ENCODE measurements at regions not wholly inside any gene's neighbourhood (a gene's known extent, or its start where the extent isn't known, plus 50 kb on each side); places are given as distances from the start of the nearest gene placed in this dataset.

DNA sequence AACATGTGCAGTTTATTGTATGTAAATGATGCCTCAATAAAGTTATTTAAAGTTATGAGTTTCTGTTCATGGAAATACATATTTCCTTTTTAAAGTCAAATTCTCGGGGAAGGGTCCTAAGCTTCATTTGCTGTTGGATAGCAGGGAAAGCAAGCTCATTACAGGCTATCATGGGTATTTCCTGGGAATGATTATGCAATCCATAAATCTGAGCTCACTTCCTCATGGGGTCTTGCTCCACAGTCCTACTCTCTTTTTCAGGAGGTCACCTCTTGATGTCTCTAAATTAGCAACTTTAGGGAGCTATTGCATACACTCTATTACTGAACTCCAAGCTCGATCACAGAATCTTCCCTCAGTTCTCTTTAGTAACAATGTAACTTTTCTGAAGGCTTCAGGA is 69.9 kb upstream of the TP63 start:
- Histone ChIP-seq H4K5ac (ENCODE audit: low read depth, low read length) (no peak overlapping the region), H2AFZ (replicated peaks; ENCODE audit: low read length, poor library complexity) (no peak overlapping the region), H3K23ac (ENCODE audit: low read depth, low read length) (no peak overlapping the region), H3K4me1 (ENCODE audit: control insufficient read depth, insufficient read depth, low read length) (peaks cover 2% of the 10 kb centered on the region; the same call in 1 of the 2 replicates), H3K9me3 (ENCODE audit: control insufficient read depth, insufficient read depth, low read length) (no peaks in the 10 kb centered on the region), H4K20me1 (ENCODE audit: insufficient read depth, low read length) (no peaks in the 10 kb centered on the region), H2AK9ac (replicated peaks; ENCODE audit: low read depth, low read length, poor library complexity) (no peak overlapping the region), H3K14ac (replicated peaks; ENCODE audit: low read depth, low read length) (no peak overlapping the region), H2AK5ac (ENCODE audit: low read depth, low read length) (no peak overlapping the region), H2BK5ac (ENCODE audit: low read depth, low read length, poor library complexity, severe bottlenecking) (no peak overlapping the region), H3K27ac (ENCODE audit: insufficient read depth, low read length) (no peak overlapping the region), H3K79me1 (ENCODE audit: low read depth in 1 of 2, low read length in 2 of 2) (no peaks in the 10 kb centered on the region), H2BK120ac (ENCODE audit: low read depth, low read length) (no peak overlapping the region), H2BK15ac (ENCODE audit: low read depth, low read length) (no peak overlapping the region), H3K18ac (ENCODE audit: low read depth, low read length) (no peak overlapping the region), H3K9ac (ENCODE audit: low read depth, low read length) (no peak overlapping the region), H2BK20ac (ENCODE audit: low read depth, low read length) (no peak overlapping the region), H3K4me2 (ENCODE audit: low read depth, low read length) (no peak overlapping the region), H4K91ac (ENCODE audit: insufficient read depth, low read depth, low read length) (no peak overlapping the region), H3K56ac (ENCODE audit: extremely low read depth, insufficient read depth, low read length) (no peak overlapping the region), H3K36me3 (ENCODE audit: control insufficient read depth, insufficient read depth, low read length) (no peaks in the 10 kb centered on the region), H3K4me3 (ENCODE audit: insufficient read depth, low read depth, low read length) (no peak overlapping the region), H3K27me3 (ENCODE audit: control insufficient read depth, insufficient read depth, low read length) (no peaks in the 10 kb centered on the region), H4K8ac (ENCODE audit: low read depth in 2 of 2, low read length in 2 of 2) (no peak overlapping the region), H3K4ac (ENCODE audit: low read depth, low read length) (no peak overlapping the region), H3K9me1 (ENCODE audit: insufficient read depth, low read length) (no peaks in the 10 kb centered on the region)
- POLR2A ChIA-PET (ENCODE audit: unreplicated experiment), result no interaction called here
- in situ Hi-C loops (cut with MboI; ENCODE audit: low sequenced_read_pairs) (no loop called here), intact Hi-C loops (cut with micrococcal nuclease) (no loop called here), dilution Hi-C loops (cut with HindIII; ENCODE audit: low sequenced_read_pairs, unreplicated experiment) (no loop called here)
- BruUV-seq (replicated peaks), result no TSS peak
- TF ChIP-seq ELK1 (IDR thresholded peaks at IDR 0.05; ENCODE audit: borderline replicate concordance, low read depth, low read length) (no peak), MAZ (IDR thresholded peaks at IDR 0.05; ENCODE audit: borderline replicate concordance, low read depth, low read length) (no peak), CEBPB (IDR thresholded peaks at IDR 0.05; ENCODE audit: low read depth, low read length) (no peak), FOS (IDR thresholded peaks at IDR 0.05; ENCODE audit: low read depth, low read length) (no peak), BHLHE40 (IDR thresholded peaks at IDR 0.05; ENCODE audit: low read depth, low read length) (no peak), SMC3 (IDR thresholded peaks at IDR 0.05; ENCODE audit: low read depth, low read length) (no peak), POLR2A (IDR thresholded peaks at IDR 0.05; ENCODE audit: low read depth, low read length) (no peak), RFX5 (IDR thresholded peaks at IDR 0.05; ENCODE audit: low read depth, low read length) (no peak), RCOR1 (IDR thresholded peaks at IDR 0.05; ENCODE audit: insufficient replicate concordance, low read length) (no peak), NFE2L2 (IDR thresholded peaks at IDR 0.05; ENCODE audit: low read depth, low read length) (no peak), MXI1 (IDR thresholded peaks at IDR 0.05; ENCODE audit: borderline replicate concordance, low read depth, low read length) (no peak), CTCF (conservative IDR thresholded peaks at IDR 0.05; ENCODE audit: low read depth, low read length) (no peak), RAD21 (IDR thresholded peaks at IDR 0.05; ENCODE audit: low read length) (no peak), MAFK (IDR thresholded peaks at IDR 0.05; ENCODE audit: low read depth, low read length) (no peak), CHD1 (IDR thresholded peaks at IDR 0.05; ENCODE audit: low read depth, low read length) (no peak)
- TF ChIP-seq, protein P1, sequence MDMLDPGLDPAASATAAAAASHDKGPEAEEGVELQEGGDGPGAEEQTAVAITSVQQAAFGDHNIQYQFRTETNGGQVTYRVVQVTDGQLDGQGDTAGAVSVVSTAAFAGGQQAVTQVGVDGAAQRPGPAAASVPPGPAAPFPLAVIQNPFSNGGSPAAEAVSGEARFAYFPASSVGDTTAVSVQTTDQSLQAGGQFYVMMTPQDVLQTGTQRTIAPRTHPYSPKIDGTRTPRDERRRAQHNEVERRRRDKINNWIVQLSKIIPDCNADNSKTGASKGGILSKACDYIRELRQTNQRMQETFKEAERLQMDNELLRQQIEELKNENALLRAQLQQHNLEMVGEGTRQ (IDR thresholded peaks at IDR 0.05; ENCODE audit: low read depth, low read length), result no peak
- DNase-seq (no peak), ATAC-seq (ENCODE audit: low read depth) (no peak)
- CTCF ChIA-PET, result no interaction called here
- no CpG with 5 or more reads among the region's 2 CpGs for WGBS, 2 experiments (ENCODE audit: extremely low coverage in 2 of 2, insufficient read length in 1 of 2)
